AG04450 (cell line): ENCODE measurements at regions not wholly inside any gene's neighbourhood (a gene's known extent, or its start where the extent isn't known, plus 50 kb on each side); places are given as distances from the start of the nearest gene placed in this dataset.

ENCODE experiments used
- CTCF ChIA-PET: fragments of 300-600, 350-600 bp; formaldehyde crosslinking; extraction: SDS; loops from one replicate; lab custom pipeline; 2022; ENCODE audit warnings: antibody characterized with exemption, inconsistent platforms; lab: Charles Lee
- POLR2A ChIA-PET: fragments of 350-600 bp; formaldehyde crosslinking; extraction: SDS; loops from one replicate; lab custom pipeline; 2021; ENCODE audit warnings: antibody characterized with exemption, inconsistent platforms; lab: Yijun Ruan, JAX
- DNase-seq: peaks from one replicate; pipeline ENCODE4 v3.0.0-alpha.2; 2011; ENCODE audit warnings: low read depth, low spot score
- H3K27ac ChIP-seq: one replicate; pipeline ENCODE4 v1.5.1; 2012; ENCODE audit warnings: low read depth, low read length, control low read depth
- H3K27me3 ChIP-seq: one replicate; pipeline ENCODE4 v1.6.0; 2012; ENCODE audit warnings: low read length; ENCODE audit not compliant: control insufficient read depth, insufficient read depth
- H3K4me3 ChIP-seq: 2 replicates; pipeline ENCODE4 v1.5.1; 2011; ENCODE audit warnings: mild to moderate bottlenecking, low read depth, low read length, control low read depth
- H3K9me3 ChIP-seq: 2 replicates; pipeline ENCODE4 v1.5.1; 2012; ENCODE audit warnings: low read length; ENCODE audit not compliant: control insufficient read depth, insufficient read depth
- CTCF ChIP-seq: IDR thresholded peaks from 2 replicates; pipeline ENCODE4 v1.5.1; 2011; ENCODE audit warnings: low read depth, low read length, control low read depth, inconsistent platforms

GRCh38 chrX:40316502-40316901 is 218.7 kb upstream of the BCOR start:
- CTCF ChIA-PET: no interaction called here
- POLR2A ChIA-PET: no interaction called here
- no peak overlapping the region for H3K4me3 ChIP-seq

GRCh38 chrX:40314070-40314469 is 216.3 kb upstream of the BCOR start:
- Histone ChIP-seq H3K4me3 (no peak overlapping the region), H3K27me3 (no peaks in the 10 kb centered on the region), H3K9me3 (no peaks in the 10 kb centered on the region), H3K27ac (no peak overlapping the region)
- CTCF ChIA-PET: no interaction called here
- POLR2A ChIA-PET: no interaction called here
- DNase-seq: no peak
- TF ChIP-seq CTCF: no peak

More at GRCh38 chrX:40316502-40316901, 218.7 kb upstream of the BCOR start:
- Histone ChIP-seq H3K27me3 (no peaks in the 10 kb centered on the region), H3K27ac (no peak overlapping the region), H3K9me3 (no peaks in the 10 kb centered on the region)
- no peak for DNase-seq
- TF ChIP-seq CTCF: no peak

GRCh38 chrX:40313269-40313668 is 215.5 kb upstream of the BCOR start:
- no peak for TF ChIP-seq CTCF
- CTCF ChIA-PET: no interaction called here
- no peaks in the 10 kb centered on the region for H3K9me3 ChIP-seq
- POLR2A ChIA-PET: no interaction called here
- H3K4me3 ChIP-seq: no peak overlapping the region
- no peak for DNase-seq
- H3K27me3 ChIP-seq: no peaks in the 10 kb centered on the region
- no peak overlapping the region for H3K27ac ChIP-seq

- POLR2A ChIA-PET: no interaction called here
- no peaks in the 10 kb centered on the region for H3K27me3 ChIP-seq
- CTCF ChIA-PET: no interaction called here
- no peak overlapping the region for H3K4me3 ChIP-seq
- H3K9me3 ChIP-seq: no peaks in the 10 kb centered on the region
- no peak overlapping the region for H3K27ac ChIP-seq
- no peak for DNase-seq
- no peak for TF ChIP-seq CTCF
These were observed 212.7 kb upstream of the BCOR start for GRCh38 chrX:40310447-40310846.

- ChIA-PET CTCF (no interaction called here), POLR2A (no interaction called here)
- no peak for DNase-seq
- no peaks in the 10 kb centered on the region for H3K9me3 ChIP-seq
- H3K4me3 ChIP-seq: no peak overlapping the region
- no peak overlapping the region for H3K27ac ChIP-seq
- H3K27me3 ChIP-seq: no peaks in the 10 kb centered on the region
- TF ChIP-seq CTCF: no peak
These were observed 212.3 kb upstream of the BCOR start for GRCh38 chrX:40310016-40310415.
